A549 (cell line): ENCODE measurements at regions not wholly inside any gene's neighbourhood (a gene's known extent, or its start where the extent isn't known, plus 50 kb on each side); places are given as distances from the start of the nearest gene placed in this dataset.
A peak's percentile ranks its signal among the peaks of the same experiment; 100 is the strongest.

ENCODE experiments used
- ATAC-seq, 2 experiments: fragments of 200-7000 bp in 1 of 2; fragments of >200 bp in 1 of 2; cut with Nextera tagmentation in 1 of 2; cut with Tn5 transposase in 1 of 2; 3 replicates each; pipeline versions ENCODE4 v1.8.0 to v1.9.1; 2018 to 2020; ENCODE audit warnings: mild to moderate bottlenecking in 1 of 2, moderate library complexity in 1 of 2
- CTCF ChIA-PET: fragments of 300-600 bp; sonication (Branson Sonifier 250); formaldehyde crosslinking; extraction: SDS; loops from one replicate; lab custom pipeline; 2021; ENCODE audit warnings: antibody characterized with exemption, inconsistent platforms; lab: Yijun Ruan, JAX
- POLR2A ChIA-PET: fragments of 350-600 bp; formaldehyde crosslinking; extraction: SDS; loops from one replicate; lab custom pipeline; 2021; ENCODE audit warnings: antibody characterized with exemption, inconsistent platforms; lab: Yijun Ruan, JAX
- DNase-seq, 2 experiments: peaks; one replicate each; pipeline versions ENCODE4 v3.0.0 to v3.0.0-alpha.2; 2011 to 2016; ENCODE audit warnings: low read depth in 1 of 2, low spot score in 1 of 2
- FAIRE-seq: peaks from 2 replicates; lab custom pipeline; 2011; peaks lifted over from hg19 to GRCh38; lab: Jason Lieb, UNC
- H3K27ac ChIP-seq, 2 experiments: fragments of >200 bp; sonication (Bioruptor Twin); formaldehyde crosslinking; 3 replicates each; pipeline ENCODE4 v1.5.1; 2016 to 2017
- H3K4me1 ChIP-seq: fragments of >200 bp; sonication (Bioruptor Twin); formaldehyde crosslinking; 3 replicates; pipeline ENCODE4 v1.6.1; 2016
- H3K4me2 ChIP-seq: fragments of >200 bp; sonication (Bioruptor Twin); formaldehyde crosslinking; 3 replicates; pipeline ENCODE4 v1.6.1; 2016
- H3K4me3 ChIP-seq: fragments of >200 bp; sonication (Bioruptor Twin); formaldehyde crosslinking; 3 replicates; pipeline ENCODE4 v1.5.1; 2016
- H3K9me3 ChIP-seq: fragments of >200 bp; sonication (Bioruptor Twin); formaldehyde crosslinking; 3 replicates; pipeline ENCODE4 v1.6.1; 2016
- ATOH8 ChIP-seq: fragments of 250-450 bp; sonication (Bioruptor Pico); IDR thresholded peaks from 2 replicates; pipeline ENCODE4 v1.5.0; 2020; ENCODE audit warnings: low read depth, mild to moderate bottlenecking, moderate library complexity
- CBX8 ChIP-seq: fragments of 200-600 bp; sonication (generic); IDR thresholded peaks from 2 replicates; pipeline ENCODE4 v1.6.1; 2016
- CEBPB ChIP-seq, 2 experiments: fragments of >200 bp in 1 of 2; sonication (Bioruptor Twin) in 1 of 2; formaldehyde crosslinking in 1 of 2; IDR thresholded peaks; 2 replicates each; pipeline ENCODE4 v1.6.1; 2012 to 2016
- EP300 ChIP-seq, 2 experiments: fragments of >200 bp; sonication (Bioruptor Twin); formaldehyde crosslinking; IDR thresholded peaks; 2 replicates in 1 of 2; 3 replicates in 1 of 2; pipeline ENCODE4 v1.6.1; 2016 to 2017
- FOSL2 ChIP-seq, 2 experiments: fragments of 450-650 bp in 1 of 2; fragments of >200 bp in 1 of 2; sonication (Bioruptor Twin) in 1 of 2; formaldehyde crosslinking; IDR thresholded peaks; 2 replicates each; pipeline versions ENCODE4 v1.5.0 to v1.6.1; 2016 to 2020; ENCODE audit warnings: mild to moderate bottlenecking in 1 of 2, moderate library complexity in 1 of 2
- HEYL ChIP-seq: fragments of 250-450 bp; sonication (Bioruptor Pico); IDR thresholded peaks from 2 replicates; pipeline ENCODE4 v1.8.0; 2021; ENCODE audit warnings: mild to moderate bottlenecking, moderate library complexity
- HOXB13 ChIP-seq: fragments of 250-450 bp; sonication (Bioruptor Pico); IDR thresholded peaks from 2 replicates; pipeline ENCODE4 v1.5.0; 2020; ENCODE audit warnings: low read depth, mild to moderate bottlenecking, moderate library complexity
- KDM5A ChIP-seq: fragments of 200-600 bp; sonication (generic); IDR thresholded peaks from 2 replicates; pipeline ENCODE4 v1.6.1; 2016; ENCODE audit warnings: antibody characterized with exemption, mild to moderate bottlenecking
- NFE2L2 ChIP-seq: fragments of 150-350 bp; conservative IDR thresholded peaks from 2 replicates; pipeline ENCODE4 v1.6.1; 2014; ENCODE audit warnings: low read length
- NPAS2 ChIP-seq: fragments of 250-450 bp; sonication (Bioruptor Pico); IDR thresholded peaks from 2 replicates; pipeline ENCODE4 v1.8.0; 2022; ENCODE audit warnings: mild to moderate bottlenecking, moderate library complexity, borderline replicate concordance
- NR3C1 ChIP-seq: fragments of >200 bp; sonication (Bioruptor Twin); formaldehyde crosslinking; IDR thresholded peaks from 3 replicates; pipeline ENCODE4 v1.6.1; 2017
- PHF8 ChIP-seq: fragments of 200-600 bp; sonication (generic); IDR thresholded peaks from 2 replicates; pipeline ENCODE4 v1.6.1; 2016; ENCODE audit warnings: low read depth, mild to moderate bottlenecking, antibody characterized with exemption, moderate library complexity, borderline replicate concordance
- RAD21 ChIP-seq, 2 experiments: fragments of >200 bp in 1 of 2; sonication (Bioruptor Twin) in 1 of 2; formaldehyde crosslinking in 1 of 2; IDR thresholded peaks in 1 of 2; conservative IDR thresholded peaks in 1 of 2; 2 replicates in 1 of 2; 3 replicates in 1 of 2; pipeline ENCODE4 v1.6.1; 2012 to 2018; ENCODE audit warnings: inconsistent platforms in 1 of 2
- RARB ChIP-seq: fragments of 250-450 bp; sonication (Bioruptor Pico); IDR thresholded peaks from 2 replicates; pipeline ENCODE4 v1.8.0; 2021; ENCODE audit warnings: mild to moderate bottlenecking, moderate library complexity
- TP53 ChIP-seq: fragments of 250-450 bp; sonication (Bioruptor Pico); IDR thresholded peaks from 2 replicates; pipeline ENCODE4 v1.5.0; 2021; ENCODE audit warnings: mild to moderate bottlenecking, moderate library complexity
- ZC3H11A ChIP-seq: fragments of 450-650 bp; IDR thresholded peaks from 2 replicates; pipeline ENCODE4 v1.6.1; 2014; ENCODE audit warnings: antibody characterized with exemption, mild to moderate bottlenecking
- ZFP36 ChIP-seq: fragments of 450-650 bp; IDR thresholded peaks from 2 replicates; pipeline ENCODE4 v1.6.1; 2014; ENCODE audit warnings: borderline replicate concordance; ENCODE audit not compliant: partially characterized antibody
- ZNF302 ChIP-seq: fragments of 250-450 bp; sonication (Bioruptor Pico); IDR thresholded peaks from 2 replicates; pipeline ENCODE4 v1.9.0; 2021; ENCODE audit warnings: inconsistent platforms, mild to moderate bottlenecking, moderate library complexity
- WGBS: methylation state at CpG from one replicate; pipeline ENCODE4 v1.1.6; 2017; ENCODE audit errors: missing lambda C conversion rate; 5-methylcytosine and 5-hydroxymethylcytosine counted together
- TF ChIP-seq, protein P1 (sequence below): fragments of 450-650 bp; IDR thresholded peaks from 2 replicates; pipeline ENCODE4 v1.6.1; 2014; ENCODE audit warnings: antibody characterized with exemption
- TF ChIP-seq, protein P2 (sequence below): IDR thresholded peaks from 2 replicates; pipeline ENCODE4 v1.6.1; 2012

- POLR2A ChIA-PET = no interaction called here
- 80% methylated on average over 7 of the region's 7 CpGs for WGBS
- CTCF ChIA-PET = interaction anchor here (1.0 to 2.9 kb wide), 3 partner anchors 34 to 158 kb away, joined by 3 to 9 read pairs (median 3); no protein-coding TSS in a partner anchor
- DNase-seq (peak in 1 of 2 experiments; percentile 16), FAIRE-seq (no peak), ATAC-seq (peak; percentile 39 to 63; a peak in 4 of 6 replicates)
- H3K4me3 ChIP-seq = no peak overlapping the region
- H3K4me1 ChIP-seq = peaks cover 10% of the 10 kb centered on the region; the same call in 2 of the 3 replicates
- H3K9me3 ChIP-seq = 0 out of 3 replicates have a peak, but pooled peaks cover 4% of the 10 kb centered on the region
- peak overlapping the region in 1 of 2 experiments; percentile 57; a peak in 3 of 6 replicates for H3K27ac ChIP-seq
- no peak overlapping the region for H3K4me2 ChIP-seq
- TF ChIP-seq FOSL2 (IDR thresholded peaks at IDR 0.05) (no peak), FOSL2 (CRISPR knock-in tag; IDR thresholded peaks at IDR 0.05) (no peak), RAD21 (conservative IDR thresholded peaks at IDR 0.05 in 1 of 2, IDR thresholded peaks at IDR 0.05 in 1 of 2) (no peak), PHF8 (no peak), CEBPB (IDR thresholded peaks at IDR 0.05) (no peak), TP53 (CRISPR knock-in tag) (no peak), KDM5A (no peak), HOXB13 (CRISPR knock-in tag) (no peak), NFE2L2 (no peak), HEYL (CRISPR knock-in tag) (no peak), ZNF302 (no peak)
- TF ChIP-seq, protein P1, sequence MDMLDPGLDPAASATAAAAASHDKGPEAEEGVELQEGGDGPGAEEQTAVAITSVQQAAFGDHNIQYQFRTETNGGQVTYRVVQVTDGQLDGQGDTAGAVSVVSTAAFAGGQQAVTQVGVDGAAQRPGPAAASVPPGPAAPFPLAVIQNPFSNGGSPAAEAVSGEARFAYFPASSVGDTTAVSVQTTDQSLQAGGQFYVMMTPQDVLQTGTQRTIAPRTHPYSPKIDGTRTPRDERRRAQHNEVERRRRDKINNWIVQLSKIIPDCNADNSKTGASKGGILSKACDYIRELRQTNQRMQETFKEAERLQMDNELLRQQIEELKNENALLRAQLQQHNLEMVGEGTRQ = no peak
Observed at GRCh38 chr11:29184939-29185890, 831.6 kb downstream of the KCNA4 start.

DNA sequence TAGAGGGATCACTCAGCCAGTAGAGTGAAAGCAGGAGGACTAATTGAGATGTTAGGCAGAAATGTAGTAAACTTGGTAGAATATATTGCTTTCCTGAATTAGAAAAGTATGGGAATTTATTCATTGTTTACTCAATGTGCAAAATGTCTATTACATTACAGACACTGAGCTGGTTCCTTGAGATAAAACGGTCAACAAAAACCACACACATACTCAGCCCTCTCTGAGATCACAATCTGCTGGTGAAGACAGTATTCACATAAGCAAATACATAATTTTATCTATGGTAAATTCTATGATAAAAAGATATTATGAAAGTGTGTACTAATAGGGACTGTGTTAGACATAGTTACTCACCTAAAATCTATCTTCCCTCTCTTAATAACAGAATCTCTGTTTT is 833.5 kb downstream of the KCNA4 start:
- H3K27ac ChIP-seq = no peak overlapping the region
- H3K4me1 ChIP-seq = peaks cover 10% of the 10 kb centered on the region; the same call in 2 of the 3 replicates
- CTCF ChIA-PET = no interaction called here
- no peak overlapping the region for H3K4me3 ChIP-seq
- DNase-seq = no peak
- POLR2A ChIA-PET = no interaction called here
- no peak for FAIRE-seq
- H3K9me3 ChIP-seq = 0 out of 3 replicates have a peak, but pooled peaks cover 4% of the 10 kb centered on the region
- no peak for TF ChIP-seq NPAS2
- no peak for TF ChIP-seq EP300 (IDR thresholded peaks at IDR 0.05)
- no peak for TF ChIP-seq CBX8
- TF ChIP-seq ZC3H11A = no peak
- TF ChIP-seq ATOH8 = no peak
- TF ChIP-seq ZFP36 = no peak
- no peak for TF ChIP-seq RAD21 (conservative IDR thresholded peaks at IDR 0.05 in 1 of 2, IDR thresholded peaks at IDR 0.05 in 1 of 2)
- no peak for TF ChIP-seq RARB (CRISPR knock-in tag)
- TF ChIP-seq, protein P1 = no peak
- TF ChIP-seq, protein P2, sequence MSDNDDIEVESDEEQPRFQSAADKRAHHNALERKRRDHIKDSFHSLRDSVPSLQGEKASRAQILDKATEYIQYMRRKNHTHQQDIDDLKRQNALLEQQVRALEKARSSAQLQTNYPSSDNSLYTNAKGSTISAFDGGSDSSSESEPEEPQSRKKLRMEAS = no peak
- no peak for TF ChIP-seq TP53 (CRISPR knock-in tag)
- TF ChIP-seq NR3C1 = no peak
- TF ChIP-seq, all 56 proteins: peak for 0
- WGBS = 74% methylated on average over 1 of the region's 1 CpG
- ATAC-seq = no peak
- no peak overlapping the region for H3K4me2 ChIP-seq
